A549 (cell line): ENCODE measurements at regions not wholly inside any gene's neighbourhood (a gene's known extent, or its start where the extent isn't known, plus 50 kb on each side); places are given as distances from the start of the nearest gene placed in this dataset.

Source experiments
- EP300 ChIP-seq, 2 experiments: fragments of >200 bp; sonication (Bioruptor Twin); formaldehyde crosslinking; IDR thresholded peaks; 2 replicates in 1 of 2; 3 replicates in 1 of 2; pipeline ENCODE4 v1.6.1; 2016 to 2017
- HDAC2 ChIP-seq: fragments of 200-600 bp; sonication (generic); IDR thresholded peaks from 2 replicates; pipeline ENCODE4 v1.6.1; 2016
- JUN ChIP-seq, 2 experiments: fragments of >200 bp; sonication (Bioruptor Twin); formaldehyde crosslinking; IDR thresholded peaks; 2 replicates in 1 of 2; 3 replicates in 1 of 2; pipeline ENCODE4 v1.6.1; 2016 to 2017
- KDM1A ChIP-seq: fragments of 200-600 bp; sonication (generic); IDR thresholded peaks from 2 replicates; pipeline ENCODE4 v1.6.1; 2016; ENCODE audit warnings: low read depth, mild to moderate bottlenecking
- MAZ ChIP-seq: fragments of 150-350 bp; IDR thresholded peaks from 2 replicates; pipeline ENCODE4 v1.6.1; 2014; ENCODE audit warnings: antibody characterized with exemption, low read depth, low read length, borderline replicate concordance
- PHF8 ChIP-seq: fragments of 200-600 bp; sonication (generic); IDR thresholded peaks from 2 replicates; pipeline ENCODE4 v1.6.1; 2016; ENCODE audit warnings: low read depth, mild to moderate bottlenecking, antibody characterized with exemption, moderate library complexity, borderline replicate concordance
- POLR2A ChIP-seq: IDR thresholded peaks from 2 replicates; pipeline ENCODE4 v1.6.1; 2012; ENCODE audit warnings: mild to moderate bottlenecking, low read length
- SMC3 ChIP-seq: fragments of >200 bp; sonication (Bioruptor Twin); formaldehyde crosslinking; IDR thresholded peaks from 3 replicates; pipeline ENCODE4 v1.6.1; 2018; ENCODE audit warnings: inconsistent platforms
- TF ChIP-seq, protein P1 (sequence below): fragments of >200 bp; sonication (Bioruptor Twin); formaldehyde crosslinking; IDR thresholded peaks from 3 replicates; pipeline ENCODE4 v1.5.1; 2016
- TF ChIP-seq, protein P2 (sequence below): fragments of 200-600 bp; sonication (generic); IDR thresholded peaks from 2 replicates; pipeline ENCODE4 v1.6.1; 2016; ENCODE audit warnings: antibody characterized with exemption, mild to moderate bottlenecking, moderate library complexity
- TF ChIP-seq, protein P3 (sequence below): fragments of 250-450 bp; sonication (Bioruptor Pico); IDR thresholded peaks from 2 replicates; pipeline ENCODE4 v1.5.0; 2021; ENCODE audit warnings: mild to moderate bottlenecking, moderate library complexity, borderline replicate concordance
- TF ChIP-seq, protein P4 (sequence below): IDR thresholded peaks from 2 replicates; pipeline ENCODE4 v1.6.1; 2012

DNA sequence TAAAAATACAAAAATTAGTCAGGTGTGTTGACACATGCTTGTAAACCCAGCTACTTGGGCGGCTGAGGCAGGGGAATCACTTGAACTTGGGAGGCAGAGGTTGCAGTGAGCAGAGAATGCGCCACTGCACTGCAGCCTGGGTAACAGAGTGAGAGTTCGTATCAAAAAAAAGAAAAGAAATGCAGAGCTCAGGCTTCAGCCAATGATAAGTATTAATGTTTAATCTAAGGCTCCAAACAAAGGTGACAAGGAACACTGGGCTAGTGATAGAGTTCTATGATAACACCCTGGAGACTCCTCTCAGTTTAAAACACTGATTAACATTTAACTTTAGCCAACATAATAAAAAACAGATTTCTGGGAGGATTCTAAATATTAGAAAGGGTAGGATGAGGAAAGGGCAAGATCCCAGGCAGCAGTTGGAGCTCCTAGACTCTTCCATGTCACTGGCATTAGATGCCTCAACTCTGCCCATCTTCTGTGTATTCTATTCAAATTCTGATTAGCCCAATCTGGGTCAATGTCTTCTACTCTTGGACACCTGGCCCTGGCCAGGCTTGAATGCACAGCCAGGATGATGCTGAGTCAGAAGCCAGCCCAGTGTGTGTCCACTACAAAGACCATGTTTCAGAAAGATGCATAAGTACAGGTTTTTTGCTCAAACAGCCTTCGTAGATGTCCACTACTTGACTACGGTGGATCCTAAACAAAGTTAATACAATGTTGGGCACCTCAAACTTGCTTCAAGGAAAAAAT lies 91.0 kb upstream of the FAM169A start:
- TF ChIP-seq POLR2A (no peak), JUN (IDR thresholded peaks at IDR 0.05) (no peak), PHF8 (no peak), KDM1A (no peak), EP300 (IDR thresholded peaks at IDR 0.05) (no peak), MAZ (no peak), SMC3 (no peak), HDAC2 (no peak)
- TF ChIP-seq, protein P1, sequence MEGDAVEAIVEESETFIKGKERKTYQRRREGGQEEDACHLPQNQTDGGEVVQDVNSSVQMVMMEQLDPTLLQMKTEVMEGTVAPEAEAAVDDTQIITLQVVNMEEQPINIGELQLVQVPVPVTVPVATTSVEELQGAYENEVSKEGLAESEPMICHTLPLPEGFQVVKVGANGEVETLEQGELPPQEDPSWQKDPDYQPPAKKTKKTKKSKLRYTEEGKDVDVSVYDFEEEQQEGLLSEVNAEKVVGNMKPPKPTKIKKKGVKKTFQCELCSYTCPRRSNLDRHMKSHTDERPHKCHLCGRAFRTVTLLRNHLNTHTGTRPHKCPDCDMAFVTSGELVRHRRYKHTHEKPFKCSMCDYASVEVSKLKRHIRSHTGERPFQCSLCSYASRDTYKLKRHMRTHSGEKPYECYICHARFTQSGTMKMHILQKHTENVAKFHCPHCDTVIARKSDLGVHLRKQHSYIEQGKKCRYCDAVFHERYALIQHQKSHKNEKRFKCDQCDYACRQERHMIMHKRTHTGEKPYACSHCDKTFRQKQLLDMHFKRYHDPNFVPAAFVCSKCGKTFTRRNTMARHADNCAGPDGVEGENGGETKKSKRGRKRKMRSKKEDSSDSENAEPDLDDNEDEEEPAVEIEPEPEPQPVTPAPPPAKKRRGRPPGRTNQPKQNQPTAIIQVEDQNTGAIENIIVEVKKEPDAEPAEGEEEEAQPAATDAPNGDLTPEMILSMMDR, result no peak
- TF ChIP-seq, protein P2, sequence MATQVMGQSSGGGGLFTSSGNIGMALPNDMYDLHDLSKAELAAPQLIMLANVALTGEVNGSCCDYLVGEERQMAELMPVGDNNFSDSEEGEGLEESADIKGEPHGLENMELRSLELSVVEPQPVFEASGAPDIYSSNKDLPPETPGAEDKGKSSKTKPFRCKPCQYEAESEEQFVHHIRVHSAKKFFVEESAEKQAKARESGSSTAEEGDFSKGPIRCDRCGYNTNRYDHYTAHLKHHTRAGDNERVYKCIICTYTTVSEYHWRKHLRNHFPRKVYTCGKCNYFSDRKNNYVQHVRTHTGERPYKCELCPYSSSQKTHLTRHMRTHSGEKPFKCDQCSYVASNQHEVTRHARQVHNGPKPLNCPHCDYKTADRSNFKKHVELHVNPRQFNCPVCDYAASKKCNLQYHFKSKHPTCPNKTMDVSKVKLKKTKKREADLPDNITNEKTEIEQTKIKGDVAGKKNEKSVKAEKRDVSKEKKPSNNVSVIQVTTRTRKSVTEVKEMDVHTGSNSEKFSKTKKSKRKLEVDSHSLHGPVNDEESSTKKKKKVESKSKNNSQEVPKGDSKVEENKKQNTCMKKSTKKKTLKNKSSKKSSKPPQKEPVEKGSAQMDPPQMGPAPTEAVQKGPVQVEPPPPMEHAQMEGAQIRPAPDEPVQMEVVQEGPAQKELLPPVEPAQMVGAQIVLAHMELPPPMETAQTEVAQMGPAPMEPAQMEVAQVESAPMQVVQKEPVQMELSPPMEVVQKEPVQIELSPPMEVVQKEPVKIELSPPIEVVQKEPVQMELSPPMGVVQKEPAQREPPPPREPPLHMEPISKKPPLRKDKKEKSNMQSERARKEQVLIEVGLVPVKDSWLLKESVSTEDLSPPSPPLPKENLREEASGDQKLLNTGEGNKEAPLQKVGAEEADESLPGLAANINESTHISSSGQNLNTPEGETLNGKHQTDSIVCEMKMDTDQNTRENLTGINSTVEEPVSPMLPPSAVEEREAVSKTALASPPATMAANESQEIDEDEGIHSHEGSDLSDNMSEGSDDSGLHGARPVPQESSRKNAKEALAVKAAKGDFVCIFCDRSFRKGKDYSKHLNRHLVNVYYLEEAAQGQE, result no peak
- TF ChIP-seq, protein P3, sequence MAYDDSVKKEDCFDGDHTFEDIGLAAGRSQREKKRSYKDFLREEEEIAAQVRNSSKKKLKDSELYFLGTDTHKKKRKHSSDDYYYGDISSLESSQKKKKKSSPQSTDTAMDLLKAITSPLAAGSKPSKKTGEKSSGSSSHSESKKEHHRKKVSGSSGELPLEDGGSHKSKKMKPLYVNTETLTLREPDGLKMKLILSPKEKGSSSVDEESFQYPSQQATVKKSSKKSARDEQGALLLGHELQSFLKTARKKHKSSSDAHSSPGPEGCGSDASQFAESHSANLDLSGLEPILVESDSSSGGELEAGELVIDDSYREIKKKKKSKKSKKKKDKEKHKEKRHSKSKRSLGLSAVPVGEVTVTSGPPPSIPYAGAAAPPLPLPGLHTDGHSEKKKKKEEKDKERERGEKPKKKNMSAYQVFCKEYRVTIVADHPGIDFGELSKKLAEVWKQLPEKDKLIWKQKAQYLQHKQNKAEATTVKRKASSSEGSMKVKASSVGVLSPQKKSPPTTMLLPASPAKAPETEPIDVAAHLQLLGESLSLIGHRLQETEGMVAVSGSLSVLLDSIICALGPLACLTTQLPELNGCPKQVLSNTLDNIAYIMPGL (CRISPR knock-in tag), result no peak
- TF ChIP-seq, protein P4, sequence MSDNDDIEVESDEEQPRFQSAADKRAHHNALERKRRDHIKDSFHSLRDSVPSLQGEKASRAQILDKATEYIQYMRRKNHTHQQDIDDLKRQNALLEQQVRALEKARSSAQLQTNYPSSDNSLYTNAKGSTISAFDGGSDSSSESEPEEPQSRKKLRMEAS, result no peak
